22Rv1 (cell line): ENCODE measurements at regions not wholly inside any gene's neighbourhood (a gene's known extent, or its start where the extent isn't known, plus 50 kb on each side); places are given as distances from the start of the nearest gene placed in this dataset.

Experiments
- ZFX ChIP-seq: fragments of 450-650 bp; IDR thresholded peaks from 2 replicates; pipeline ENCODE4 v1.6.1; 2017; ENCODE audit warnings: antibody characterized with exemption, borderline replicate concordance
- TF ChIP-seq, protein P1 (sequence below): fragments of 450-650 bp; IDR thresholded peaks from 2 replicates; pipeline ENCODE4 v1.5.1; 2017; ENCODE audit warnings: mild to moderate bottlenecking

DNA sequence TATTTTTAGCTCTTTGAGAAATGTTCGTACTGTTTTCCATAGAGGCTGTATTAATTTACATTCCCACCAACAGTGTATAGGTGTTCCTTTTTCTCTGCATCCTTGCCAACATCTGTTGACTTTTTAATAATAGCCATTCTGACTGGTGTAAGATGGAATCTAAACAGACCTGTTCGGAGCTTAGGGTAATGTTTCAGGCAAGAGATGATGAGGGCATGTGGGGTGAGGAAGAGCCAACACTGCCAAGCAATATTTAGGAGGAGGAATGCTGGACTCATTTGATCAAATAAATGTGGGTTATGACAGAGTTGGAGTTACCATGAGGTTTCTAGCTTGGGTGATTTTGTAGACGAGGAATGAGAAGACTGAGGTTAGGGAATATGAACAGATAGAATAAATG lies 382.9 kb downstream of the KLF12 start:
- TF ChIP-seq, protein P1, sequence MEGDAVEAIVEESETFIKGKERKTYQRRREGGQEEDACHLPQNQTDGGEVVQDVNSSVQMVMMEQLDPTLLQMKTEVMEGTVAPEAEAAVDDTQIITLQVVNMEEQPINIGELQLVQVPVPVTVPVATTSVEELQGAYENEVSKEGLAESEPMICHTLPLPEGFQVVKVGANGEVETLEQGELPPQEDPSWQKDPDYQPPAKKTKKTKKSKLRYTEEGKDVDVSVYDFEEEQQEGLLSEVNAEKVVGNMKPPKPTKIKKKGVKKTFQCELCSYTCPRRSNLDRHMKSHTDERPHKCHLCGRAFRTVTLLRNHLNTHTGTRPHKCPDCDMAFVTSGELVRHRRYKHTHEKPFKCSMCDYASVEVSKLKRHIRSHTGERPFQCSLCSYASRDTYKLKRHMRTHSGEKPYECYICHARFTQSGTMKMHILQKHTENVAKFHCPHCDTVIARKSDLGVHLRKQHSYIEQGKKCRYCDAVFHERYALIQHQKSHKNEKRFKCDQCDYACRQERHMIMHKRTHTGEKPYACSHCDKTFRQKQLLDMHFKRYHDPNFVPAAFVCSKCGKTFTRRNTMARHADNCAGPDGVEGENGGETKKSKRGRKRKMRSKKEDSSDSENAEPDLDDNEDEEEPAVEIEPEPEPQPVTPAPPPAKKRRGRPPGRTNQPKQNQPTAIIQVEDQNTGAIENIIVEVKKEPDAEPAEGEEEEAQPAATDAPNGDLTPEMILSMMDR, result no peak
- TF ChIP-seq ZFX, result no peak
